ENCODE measurements at regions not wholly inside any gene's neighbourhood (a gene's known extent, or its start where the extent isn't known, plus 50 kb on each side); places are given as distances from the start of the nearest gene placed in this dataset.

DNA sequence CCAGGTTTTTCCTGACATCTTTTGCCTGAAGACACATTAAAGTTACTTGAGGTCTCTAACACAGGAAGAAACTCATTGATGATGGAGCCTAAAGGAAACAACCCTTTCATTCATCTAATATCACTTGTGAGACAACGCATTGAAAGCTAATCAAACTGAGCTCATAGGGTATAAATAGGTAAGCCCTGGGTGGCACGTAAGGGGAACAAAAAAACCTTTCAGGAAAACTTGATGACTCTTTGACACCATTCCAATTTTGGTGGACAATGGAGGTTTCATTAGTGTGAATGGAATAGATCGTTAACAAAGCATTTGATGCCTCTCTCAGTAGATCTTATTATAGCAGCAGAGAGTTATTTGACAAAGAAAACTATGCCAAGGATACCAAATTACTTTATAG is 80.7 kb upstream of the DUSP10 start:
- TF ChIP-seq, protein P1, sequence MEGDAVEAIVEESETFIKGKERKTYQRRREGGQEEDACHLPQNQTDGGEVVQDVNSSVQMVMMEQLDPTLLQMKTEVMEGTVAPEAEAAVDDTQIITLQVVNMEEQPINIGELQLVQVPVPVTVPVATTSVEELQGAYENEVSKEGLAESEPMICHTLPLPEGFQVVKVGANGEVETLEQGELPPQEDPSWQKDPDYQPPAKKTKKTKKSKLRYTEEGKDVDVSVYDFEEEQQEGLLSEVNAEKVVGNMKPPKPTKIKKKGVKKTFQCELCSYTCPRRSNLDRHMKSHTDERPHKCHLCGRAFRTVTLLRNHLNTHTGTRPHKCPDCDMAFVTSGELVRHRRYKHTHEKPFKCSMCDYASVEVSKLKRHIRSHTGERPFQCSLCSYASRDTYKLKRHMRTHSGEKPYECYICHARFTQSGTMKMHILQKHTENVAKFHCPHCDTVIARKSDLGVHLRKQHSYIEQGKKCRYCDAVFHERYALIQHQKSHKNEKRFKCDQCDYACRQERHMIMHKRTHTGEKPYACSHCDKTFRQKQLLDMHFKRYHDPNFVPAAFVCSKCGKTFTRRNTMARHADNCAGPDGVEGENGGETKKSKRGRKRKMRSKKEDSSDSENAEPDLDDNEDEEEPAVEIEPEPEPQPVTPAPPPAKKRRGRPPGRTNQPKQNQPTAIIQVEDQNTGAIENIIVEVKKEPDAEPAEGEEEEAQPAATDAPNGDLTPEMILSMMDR (conservative IDR thresholded peaks at IDR 0.05): no peak
- TF ChIP-seq ZFX (IDR thresholded peaks at IDR 0.05): no peak

Data from C4-2B (cell line).